ENCODE measurements at regions not wholly inside any gene's neighbourhood (a gene's known extent, or its start where the extent isn't known, plus 50 kb on each side); places are given as distances from the start of the nearest gene placed in this dataset.

DNA sequence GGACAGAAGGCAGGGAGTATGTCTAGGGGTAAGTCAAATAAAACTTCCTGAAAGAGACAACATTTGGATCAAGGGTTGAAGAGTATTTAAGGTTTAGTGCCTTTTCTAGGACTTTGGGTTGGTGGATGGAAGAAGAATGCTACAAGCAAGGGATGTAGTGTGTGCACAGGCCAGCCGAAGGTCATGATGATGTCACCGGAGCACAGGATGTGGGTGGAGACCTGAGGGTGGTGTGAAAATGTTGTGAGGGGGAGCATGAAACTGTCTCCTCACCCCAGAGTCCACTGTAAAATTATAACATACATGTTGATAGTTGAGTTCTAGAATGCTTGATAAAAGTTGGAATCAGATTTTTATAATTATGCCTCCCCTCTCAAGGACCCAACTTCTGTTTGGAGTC lies 553.3 kb upstream of the SGCD start:
- TF ChIP-seq, protein P1, sequence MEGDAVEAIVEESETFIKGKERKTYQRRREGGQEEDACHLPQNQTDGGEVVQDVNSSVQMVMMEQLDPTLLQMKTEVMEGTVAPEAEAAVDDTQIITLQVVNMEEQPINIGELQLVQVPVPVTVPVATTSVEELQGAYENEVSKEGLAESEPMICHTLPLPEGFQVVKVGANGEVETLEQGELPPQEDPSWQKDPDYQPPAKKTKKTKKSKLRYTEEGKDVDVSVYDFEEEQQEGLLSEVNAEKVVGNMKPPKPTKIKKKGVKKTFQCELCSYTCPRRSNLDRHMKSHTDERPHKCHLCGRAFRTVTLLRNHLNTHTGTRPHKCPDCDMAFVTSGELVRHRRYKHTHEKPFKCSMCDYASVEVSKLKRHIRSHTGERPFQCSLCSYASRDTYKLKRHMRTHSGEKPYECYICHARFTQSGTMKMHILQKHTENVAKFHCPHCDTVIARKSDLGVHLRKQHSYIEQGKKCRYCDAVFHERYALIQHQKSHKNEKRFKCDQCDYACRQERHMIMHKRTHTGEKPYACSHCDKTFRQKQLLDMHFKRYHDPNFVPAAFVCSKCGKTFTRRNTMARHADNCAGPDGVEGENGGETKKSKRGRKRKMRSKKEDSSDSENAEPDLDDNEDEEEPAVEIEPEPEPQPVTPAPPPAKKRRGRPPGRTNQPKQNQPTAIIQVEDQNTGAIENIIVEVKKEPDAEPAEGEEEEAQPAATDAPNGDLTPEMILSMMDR (IDR thresholded peaks at IDR 0.05) = no peak
- TF ChIP-seq FOXJ3 (CRISPR knock-in tag; IDR thresholded peaks at IDR 0.05; ENCODE audit: borderline replicate concordance) (no peak), CREM (CRISPR knock-in tag; IDR thresholded peaks at IDR 0.05) (no peak)
